ENCODE measurements at regions not wholly inside any gene's neighbourhood (a gene's known extent, or its start where the extent isn't known, plus 50 kb on each side); places are given as distances from the start of the nearest gene placed in this dataset.
"Not testable (repeated sequence)": the region's sequence is repeated elsewhere in the genome, so short reads cannot be mapped to it uniquely, and the experiment has no call there.

- CTCF ChIA-PET (ENCODE audit: unreplicated experiment); H3K9me2 ChIP-seq (ENCODE audit: insufficient read depth, low read length); H3K27ac ChIP-seq (ENCODE audit: low read depth, low read length, poor library complexity, severe bottlenecking); H3K36me3 ChIP-seq (ENCODE audit: insufficient read depth, low read length); H3K9me3 ChIP-seq (ENCODE audit: low read length); DNase-seq (ENCODE audit: low spot score); H2AFZ ChIP-seq (ENCODE audit: low read length); BruUV-seq (replicated peaks); POLR2A ChIA-PET; H4K20me1 ChIP-seq (ENCODE audit: insufficient read depth, low read length); H3K4me2 ChIP-seq (ENCODE audit: low read length); H3K4me3 ChIP-seq (ENCODE audit: low read depth, low read length, poor library complexity, severe bottlenecking); H3K4me1 ChIP-seq (ENCODE audit: insufficient read depth, low read length, poor library complexity, severe bottlenecking); H3K79me2 ChIP-seq (ENCODE audit: insufficient read depth, low read depth, low read length); intact Hi-C loops (cut with micrococcal nuclease; ENCODE audit: unreplicated experiment): not testable (repeated sequence)
These were observed 72.5 kb upstream of the NIPA1 start for GRCh38 chr15:22713933-22714332.

- H3K4me1 ChIP-seq (ENCODE audit: insufficient read depth, low read length, poor library complexity, severe bottlenecking); H2AFZ ChIP-seq (ENCODE audit: low read length); DNase-seq (ENCODE audit: low spot score); POLR2A ChIA-PET; H3K9me3 ChIP-seq (ENCODE audit: low read length); H3K4me2 ChIP-seq (ENCODE audit: low read length); BruUV-seq (replicated peaks); H3K27ac ChIP-seq (ENCODE audit: low read depth, low read length, poor library complexity, severe bottlenecking); H3K79me2 ChIP-seq (ENCODE audit: insufficient read depth, low read depth, low read length); intact Hi-C loops (cut with micrococcal nuclease; ENCODE audit: unreplicated experiment); CTCF ChIA-PET (ENCODE audit: unreplicated experiment); H4K20me1 ChIP-seq (ENCODE audit: insufficient read depth, low read length); H3K9me2 ChIP-seq (ENCODE audit: insufficient read depth, low read length); H3K4me3 ChIP-seq (ENCODE audit: low read depth, low read length, poor library complexity, severe bottlenecking); H3K36me3 ChIP-seq (ENCODE audit: insufficient read depth, low read length): not testable (repeated sequence)
These were observed 71.9 kb upstream of the NIPA1 start for GRCh38 chr15:22714358-22715132.

DNA sequence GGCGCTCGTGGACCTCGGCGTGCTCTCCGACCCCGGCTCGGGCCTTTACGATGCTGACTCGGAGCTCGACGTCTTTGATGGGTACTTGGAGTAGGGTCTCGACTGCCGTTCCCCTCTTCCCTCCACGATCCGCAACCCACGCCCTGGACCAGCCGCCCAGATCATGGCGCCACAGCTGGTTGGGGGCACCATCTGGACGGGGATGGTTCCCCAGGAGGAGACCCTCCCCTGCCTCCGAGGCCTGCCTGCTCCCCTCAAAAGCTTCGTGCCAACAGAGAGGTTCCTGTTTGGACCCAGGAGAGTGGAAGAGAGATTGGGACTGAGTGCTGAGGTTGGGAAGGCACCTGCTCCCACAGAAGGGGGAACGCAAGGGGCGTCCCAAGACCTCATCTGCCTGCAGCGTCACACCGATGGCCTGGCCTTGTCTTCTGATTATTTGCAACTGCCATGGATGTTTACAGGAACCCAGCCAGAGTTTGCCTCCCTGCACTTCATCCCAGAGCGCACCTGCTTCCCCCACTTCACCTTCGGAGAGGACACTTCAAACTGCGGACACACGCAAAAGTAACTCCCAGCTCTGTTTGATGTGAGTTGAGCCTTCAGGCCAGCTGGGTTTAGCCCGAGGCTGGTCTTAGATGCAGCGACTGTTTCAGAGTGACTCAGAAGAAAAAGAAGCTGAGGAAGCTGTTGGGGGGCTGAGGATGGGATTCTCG is 71.2 kb upstream of the NIPA1 start:
- H3K27ac ChIP-seq (ENCODE audit: low read depth, low read length, poor library complexity, severe bottlenecking); H3K4me1 ChIP-seq (ENCODE audit: insufficient read depth, low read length, poor library complexity, severe bottlenecking); H2AFZ ChIP-seq (ENCODE audit: low read length); H3K4me3 ChIP-seq (ENCODE audit: low read depth, low read length, poor library complexity, severe bottlenecking); CTCF ChIA-PET (ENCODE audit: unreplicated experiment); POLR2A ChIA-PET; H3K36me3 ChIP-seq (ENCODE audit: insufficient read depth, low read length); BruUV-seq (replicated peaks); H3K79me2 ChIP-seq (ENCODE audit: insufficient read depth, low read depth, low read length); DNase-seq (ENCODE audit: low spot score); intact Hi-C loops (cut with micrococcal nuclease; ENCODE audit: unreplicated experiment); H3K4me2 ChIP-seq (ENCODE audit: low read length); H4K20me1 ChIP-seq (ENCODE audit: insufficient read depth, low read length); H3K9me3 ChIP-seq (ENCODE audit: low read length); H3K9me2 ChIP-seq (ENCODE audit: insufficient read depth, low read length): not testable (repeated sequence)

DNA sequence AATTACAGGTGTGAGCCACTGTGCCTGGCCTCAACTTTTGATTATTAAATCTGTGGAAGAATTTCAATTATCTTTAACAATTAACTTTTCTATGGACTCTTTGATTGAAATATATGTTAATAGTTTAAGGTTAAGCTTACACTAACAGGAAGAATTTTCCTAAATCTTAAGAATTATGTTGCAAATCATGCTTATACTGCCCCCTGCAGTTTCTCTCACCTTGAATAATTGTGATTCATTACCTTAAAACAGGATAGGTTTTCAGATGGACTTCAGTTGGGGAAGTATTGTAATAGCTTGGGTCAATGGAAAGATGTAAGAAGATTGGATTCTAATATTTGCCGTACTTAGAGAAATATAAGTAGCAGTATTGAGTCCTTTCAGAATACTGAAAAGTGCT is 66.5 kb upstream of the NIPA1 start:
- H3K79me2 ChIP-seq (ENCODE audit: insufficient read depth, low read depth, low read length); intact Hi-C loops (cut with micrococcal nuclease; ENCODE audit: unreplicated experiment); H3K4me1 ChIP-seq (ENCODE audit: insufficient read depth, low read length, poor library complexity, severe bottlenecking); H3K27ac ChIP-seq (ENCODE audit: low read depth, low read length, poor library complexity, severe bottlenecking); DNase-seq (ENCODE audit: low spot score); BruUV-seq (replicated peaks); H3K9me2 ChIP-seq (ENCODE audit: insufficient read depth, low read length); POLR2A ChIA-PET; H3K36me3 ChIP-seq (ENCODE audit: insufficient read depth, low read length); CTCF ChIA-PET (ENCODE audit: unreplicated experiment); H2AFZ ChIP-seq (ENCODE audit: low read length); H3K9me3 ChIP-seq (ENCODE audit: low read length); H4K20me1 ChIP-seq (ENCODE audit: insufficient read depth, low read length); H3K4me2 ChIP-seq (ENCODE audit: low read length); H3K4me3 ChIP-seq (ENCODE audit: low read depth, low read length, poor library complexity, severe bottlenecking): not testable (repeated sequence)
- TF ChIP-seq, protein P1, sequence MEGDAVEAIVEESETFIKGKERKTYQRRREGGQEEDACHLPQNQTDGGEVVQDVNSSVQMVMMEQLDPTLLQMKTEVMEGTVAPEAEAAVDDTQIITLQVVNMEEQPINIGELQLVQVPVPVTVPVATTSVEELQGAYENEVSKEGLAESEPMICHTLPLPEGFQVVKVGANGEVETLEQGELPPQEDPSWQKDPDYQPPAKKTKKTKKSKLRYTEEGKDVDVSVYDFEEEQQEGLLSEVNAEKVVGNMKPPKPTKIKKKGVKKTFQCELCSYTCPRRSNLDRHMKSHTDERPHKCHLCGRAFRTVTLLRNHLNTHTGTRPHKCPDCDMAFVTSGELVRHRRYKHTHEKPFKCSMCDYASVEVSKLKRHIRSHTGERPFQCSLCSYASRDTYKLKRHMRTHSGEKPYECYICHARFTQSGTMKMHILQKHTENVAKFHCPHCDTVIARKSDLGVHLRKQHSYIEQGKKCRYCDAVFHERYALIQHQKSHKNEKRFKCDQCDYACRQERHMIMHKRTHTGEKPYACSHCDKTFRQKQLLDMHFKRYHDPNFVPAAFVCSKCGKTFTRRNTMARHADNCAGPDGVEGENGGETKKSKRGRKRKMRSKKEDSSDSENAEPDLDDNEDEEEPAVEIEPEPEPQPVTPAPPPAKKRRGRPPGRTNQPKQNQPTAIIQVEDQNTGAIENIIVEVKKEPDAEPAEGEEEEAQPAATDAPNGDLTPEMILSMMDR (conservative IDR thresholded peaks at IDR 0.05; ENCODE audit: low read length), result peak; percentile 54

GRCh38 chr15:22726104-22726503 is 60.3 kb upstream of the NIPA1 start:
- H3K4me3 ChIP-seq (ENCODE audit: low read depth, low read length, poor library complexity, severe bottlenecking); H3K9me3 ChIP-seq (ENCODE audit: low read length); POLR2A ChIA-PET; H2AFZ ChIP-seq (ENCODE audit: low read length); H3K27ac ChIP-seq (ENCODE audit: low read depth, low read length, poor library complexity, severe bottlenecking); H4K20me1 ChIP-seq (ENCODE audit: insufficient read depth, low read length); H3K4me2 ChIP-seq (ENCODE audit: low read length); BruUV-seq (replicated peaks); DNase-seq (ENCODE audit: low spot score); H3K79me2 ChIP-seq (ENCODE audit: insufficient read depth, low read depth, low read length); H3K9me2 ChIP-seq (ENCODE audit: insufficient read depth, low read length); CTCF ChIA-PET (ENCODE audit: unreplicated experiment); intact Hi-C loops (cut with micrococcal nuclease; ENCODE audit: unreplicated experiment); H3K36me3 ChIP-seq (ENCODE audit: insufficient read depth, low read length); H3K4me1 ChIP-seq (ENCODE audit: insufficient read depth, low read length, poor library complexity, severe bottlenecking): not testable (repeated sequence)

- CTCF ChIA-PET (ENCODE audit: unreplicated experiment); BruUV-seq (replicated peaks); H3K9me2 ChIP-seq (ENCODE audit: insufficient read depth, low read length); H2AFZ ChIP-seq (ENCODE audit: low read length); H3K4me3 ChIP-seq (ENCODE audit: low read depth, low read length, poor library complexity, severe bottlenecking); DNase-seq (ENCODE audit: low spot score); H3K4me1 ChIP-seq (ENCODE audit: insufficient read depth, low read length, poor library complexity, severe bottlenecking); intact Hi-C loops (cut with micrococcal nuclease; ENCODE audit: unreplicated experiment); H4K20me1 ChIP-seq (ENCODE audit: insufficient read depth, low read length); H3K4me2 ChIP-seq (ENCODE audit: low read length); H3K36me3 ChIP-seq (ENCODE audit: insufficient read depth, low read length); H3K27ac ChIP-seq (ENCODE audit: low read depth, low read length, poor library complexity, severe bottlenecking); H3K79me2 ChIP-seq (ENCODE audit: insufficient read depth, low read depth, low read length); H3K9me3 ChIP-seq (ENCODE audit: low read length); POLR2A ChIA-PET: not testable (repeated sequence)
These were observed 51.4 kb upstream of the NIPA1 start for GRCh38 chr15:22735067-22735466.
